HG03439 (cell line): ENCODE measurements at regions not wholly inside any gene's neighbourhood (a gene's known extent, or its start where the extent isn't known, plus 50 kb on each side); places are given as distances from the start of the nearest gene placed in this dataset.

Experiments used
- ATAC-seq: cut with Tn5 transposase; IDR thresholded peaks from one replicate; pipeline ENCODE4 v1.9.1; 2021; ENCODE audit warnings: mild to moderate bottlenecking, moderate library complexity; ENCODE audit not compliant: unreplicated experiment

DNA sequence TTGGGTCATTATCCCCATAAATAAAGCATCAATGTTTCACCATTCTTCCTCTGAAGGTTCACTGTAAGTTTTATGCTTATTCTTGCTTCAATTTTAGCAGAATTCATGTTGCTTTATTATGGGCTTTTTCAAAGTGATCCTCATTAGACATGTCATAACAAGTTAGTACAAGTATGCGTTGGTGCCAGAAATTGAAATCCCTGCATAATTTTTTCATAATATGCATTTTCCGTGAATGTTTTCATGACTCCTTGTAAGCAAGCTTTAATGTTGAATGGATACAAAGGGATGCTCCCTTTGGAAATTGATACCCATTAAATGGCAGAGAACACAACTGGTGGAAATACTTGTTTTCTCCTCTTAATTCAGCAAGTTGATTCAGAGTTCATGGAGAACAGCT lies 179.7 kb downstream of the ST6GAL2 start:
- no peak for ATAC-seq

DNA sequence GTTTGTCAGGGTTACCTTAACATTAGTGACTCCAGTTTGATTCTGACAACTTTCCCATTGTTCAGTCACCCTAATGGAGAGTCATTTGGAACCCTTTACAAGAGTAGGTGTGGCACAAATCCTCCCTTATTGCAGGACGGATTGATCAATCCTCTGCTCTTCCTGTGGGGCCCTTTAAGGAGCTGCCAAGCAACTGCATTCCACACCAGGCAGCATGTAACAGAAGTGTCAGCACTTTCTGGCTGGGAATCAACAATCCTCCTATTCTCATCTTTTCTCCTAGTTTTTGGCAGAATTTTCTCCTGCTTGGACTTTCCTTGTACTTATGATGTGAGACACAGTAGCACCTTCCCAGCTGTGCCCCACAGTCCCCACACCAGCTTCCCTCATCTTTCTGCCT lies 177.8 kb downstream of the ST6GAL2 start:
- no peak for ATAC-seq

DNA sequence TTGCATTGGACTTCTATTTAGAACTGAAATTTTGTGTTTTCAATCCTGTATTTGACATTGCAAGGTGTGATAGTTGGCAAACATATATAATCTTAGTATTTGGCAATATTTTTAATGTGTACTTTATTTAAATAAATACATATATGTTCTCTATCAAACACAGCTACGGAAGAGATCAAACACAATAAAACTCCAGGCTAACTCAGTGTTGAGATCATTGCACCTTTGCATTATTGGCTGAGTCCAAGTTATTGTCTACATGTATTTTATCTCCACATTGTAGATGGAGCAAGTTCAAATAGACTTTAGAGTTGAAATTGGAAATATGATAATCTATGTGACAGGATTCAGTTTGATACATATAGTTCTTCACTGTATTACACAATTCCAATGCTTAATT lies 176.7 kb downstream of the ST6GAL2 start:
- ATAC-seq: no peak

DNA sequence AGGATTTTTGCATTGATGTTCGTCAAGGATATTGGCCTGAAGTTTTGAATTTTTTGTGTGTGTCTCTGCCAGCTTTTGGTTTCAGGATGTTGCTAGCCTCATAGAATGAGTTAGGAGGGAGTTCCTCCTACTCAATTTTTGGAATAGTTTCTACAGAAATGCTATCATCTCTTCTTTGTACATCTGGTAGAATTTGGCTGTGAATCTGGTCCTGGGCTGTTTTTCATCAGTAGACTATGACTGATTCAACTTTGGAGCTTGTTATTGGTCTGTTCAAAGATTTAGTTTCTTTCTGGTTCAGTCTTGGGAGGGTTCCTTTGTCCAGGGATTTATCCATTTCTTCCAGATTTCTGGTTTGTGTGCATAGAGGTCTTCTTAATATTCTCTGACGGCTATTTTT lies 166.7 kb downstream of the ST6GAL2 start:
- no peak for ATAC-seq

DNA sequence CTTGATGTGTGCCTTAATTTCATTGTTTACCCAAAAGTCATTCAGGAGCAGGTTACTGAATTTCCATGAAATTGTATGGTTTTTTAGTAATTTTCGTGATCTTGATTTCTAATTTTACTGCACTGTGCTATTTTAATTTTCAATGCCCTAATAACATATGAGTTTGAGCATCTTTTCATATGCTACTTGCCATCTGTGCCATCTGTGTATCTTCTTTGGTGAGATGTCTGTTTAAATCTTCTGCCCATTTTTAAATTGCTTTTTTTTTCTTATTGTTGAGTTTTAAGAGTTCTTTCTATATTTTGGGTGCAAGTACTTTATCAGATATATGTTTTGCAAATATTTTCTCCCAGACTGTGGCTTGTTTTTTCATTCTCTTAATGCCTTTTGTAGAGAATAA lies 165.9 kb downstream of the ST6GAL2 start:
- no peak for ATAC-seq

- no peak for ATAC-seq
Observed at GRCh38 chr2:106724301-106724794, 161.6 kb downstream of the ST6GAL2 start.

DNA sequence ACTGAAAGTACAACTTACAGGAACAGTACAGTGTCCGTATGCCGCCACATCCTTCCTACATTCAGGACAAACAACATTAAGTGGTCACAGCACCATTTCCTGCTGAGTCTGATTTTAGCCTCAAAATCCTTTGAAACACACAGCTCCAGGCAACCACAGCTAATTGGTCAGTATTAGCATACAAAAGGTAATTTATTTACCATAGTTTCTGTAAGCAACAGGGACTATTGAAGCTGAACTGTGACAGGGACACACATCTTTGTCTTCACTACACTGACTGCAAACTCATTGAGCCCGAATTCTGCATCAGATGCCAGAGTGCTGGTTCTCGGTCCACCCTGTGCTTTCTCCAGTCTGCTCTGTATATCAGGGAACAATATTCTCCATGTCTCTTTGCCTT lies 151.8 kb downstream of the ST6GAL2 start:
- no peak for ATAC-seq

DNA sequence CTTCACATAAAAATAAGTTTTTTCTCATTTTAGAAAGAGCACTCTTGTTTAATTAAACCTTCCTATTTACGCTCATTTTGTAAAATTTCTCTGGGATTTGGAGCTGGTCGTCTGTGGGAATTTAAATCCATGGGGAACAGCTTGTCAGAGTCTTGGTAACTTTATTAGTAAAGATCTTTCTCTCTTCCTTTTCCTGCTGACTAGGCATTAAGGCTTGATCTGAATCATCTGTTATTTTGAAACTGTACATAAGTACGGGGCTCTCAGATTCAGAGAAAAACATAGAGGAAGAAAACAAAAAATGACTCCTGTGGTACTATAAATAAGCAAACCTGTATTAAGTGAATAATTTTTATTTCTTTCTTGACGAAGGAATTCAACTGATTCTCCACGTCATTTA lies 150.2 kb downstream of the ST6GAL2 start:
- ATAC-seq: no peak

DNA sequence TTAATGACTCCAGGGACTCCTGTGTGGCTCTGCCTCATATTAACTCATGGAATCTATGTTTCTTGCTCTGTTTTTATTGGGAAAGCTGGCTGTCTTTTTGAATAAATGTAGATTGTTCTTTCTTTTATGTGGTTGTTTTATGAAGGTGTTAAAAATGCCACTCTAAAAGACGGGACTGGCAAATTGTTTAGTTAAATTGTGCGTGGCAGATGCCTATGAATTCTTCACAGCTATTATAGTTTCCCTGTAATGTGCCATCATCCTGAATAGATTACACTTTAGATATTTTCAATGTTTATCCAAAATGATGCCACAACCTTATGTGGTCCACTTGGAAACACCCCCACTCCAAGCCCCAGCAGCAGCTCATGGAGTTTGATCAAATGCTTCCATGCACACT lies 149.7 kb downstream of the ST6GAL2 start:
- no peak for ATAC-seq

DNA sequence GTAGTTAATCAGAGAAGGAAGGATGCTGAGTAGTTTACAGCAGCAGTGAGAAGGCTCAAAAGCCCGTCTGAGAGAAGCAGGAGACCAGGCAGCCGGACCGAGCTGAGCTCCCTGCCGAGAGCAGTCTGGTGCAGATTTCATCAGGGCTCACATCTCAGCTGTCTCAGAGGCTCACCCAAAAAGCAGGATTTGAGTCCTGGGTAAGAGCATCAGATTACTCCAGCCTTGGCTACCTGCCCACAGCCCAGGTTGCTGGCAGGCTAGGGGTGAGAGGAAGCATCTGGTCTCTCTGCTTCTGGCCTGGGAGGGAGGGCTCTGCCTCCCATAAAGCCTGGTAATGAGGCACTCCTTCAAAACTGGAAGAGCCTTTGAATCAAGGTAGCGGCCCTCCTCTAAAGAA lies 140.5 kb downstream of the ST6GAL2 start:
- no peak for ATAC-seq

- ATAC-seq: no peak
Observed at GRCh38 chr2:106749823-106750222, 136.1 kb downstream of the ST6GAL2 start.
